NCI-H146 treated with DMSO at 0.1 percent for 48 hours (cell line): ENCODE measurements at regions not wholly inside any gene's neighbourhood (a gene's known extent, or its start where the extent isn't known, plus 50 kb on each side); places are given as distances from the start of the nearest gene placed in this dataset.
"Not testable (repeated sequence)": the region's sequence is repeated elsewhere in the genome, so short reads cannot be mapped to it uniquely, and the experiment has no call there.

Experiments
- DNase-seq: peaks from one replicate; lab custom pipeline; 2025; ENCODE audit not compliant: unreplicated experiment; lab: John Stamatoyannopoulos, UW

- no peak for DNase-seq
Observed at GRCh38 chr2:132272713-132273112, 111.0 kb upstream of the ANKRD30BL start.

GRCh38 chr2:132273585-132273984 is 111.8 kb upstream of the ANKRD30BL start:
- DNase-seq: not testable (repeated sequence)

- DNase-seq: no peak
Observed at GRCh38 chr2:132274000-132274399, 112.2 kb upstream of the ANKRD30BL start.

- no peak for DNase-seq
Observed at GRCh38 chr2:132275396-132275795, 113.6 kb upstream of the ANKRD30BL start.

- DNase-seq: no peak
Observed at GRCh38 chr2:132276571-132276981, 114.8 kb upstream of the ANKRD30BL start.

GRCh38 chr2:132278267-132278666 is 116.5 kb upstream of the ANKRD30BL start:
- DNase-seq: no peak

- no peak for DNase-seq
Observed at GRCh38 chr2:132279344-132279743, 117.6 kb upstream of the ANKRD30BL start.

GRCh38 chr2:132279930-132280615 is 118.3 kb upstream of the ANKRD30BL start:
- DNase-seq: no peak

- DNase-seq: no peak
Observed at GRCh38 chr2:132280912-132281311, 119.2 kb upstream of the ANKRD30BL start.

- DNase-seq: not testable (repeated sequence)
Observed at GRCh38 chr2:132282104-132282503, 120.4 kb upstream of the ANKRD30BL start.

- DNase-seq: no peak
Observed at GRCh38 chr2:132282911-132283310, 121.2 kb upstream of the ANKRD30BL start.

- not testable (repeated sequence) for DNase-seq
Observed at GRCh38 chr2:132286289-132286911, 124.6 kb upstream of the ANKRD30BL start.

GRCh38 chr2:132287910-132288309 is 126.2 kb upstream of the ANKRD30BL start:
- DNase-seq: not testable (repeated sequence)

- not testable (repeated sequence) for DNase-seq
Observed at GRCh38 chr2:132289138-132289537, 127.4 kb upstream of the ANKRD30BL start.

- not testable (repeated sequence) for DNase-seq
Observed at GRCh38 chr2:132289812-132290211, 126.8 kb upstream of the GPR39 start.

GRCh38 chr2:132300592-132301378 is 115.8 kb upstream of the GPR39 start:
- not testable (repeated sequence) for DNase-seq

- DNase-seq: not testable (repeated sequence)
Observed at GRCh38 chr2:132304661-132305380, 111.8 kb upstream of the GPR39 start.

- not testable (repeated sequence) for DNase-seq
Observed at GRCh38 chr2:132307613-132308198, 108.9 kb upstream of the GPR39 start.

GRCh38 chr2:132309203-132309602 is 107.4 kb upstream of the GPR39 start:
- not testable (repeated sequence) for DNase-seq

- DNase-seq: not testable (repeated sequence)
Observed at GRCh38 chr2:132315546-132315945, 101.1 kb upstream of the GPR39 start.
